Adipocyte (in vitro differentiated cells): ENCODE measurements at regions not wholly inside any gene's neighbourhood (a gene's known extent, or its start where the extent isn't known, plus 50 kb on each side); places are given as distances from the start of the nearest gene placed in this dataset.

Source experiments
- DNase-seq: peaks from one replicate; pipeline ENCODE4 v3.0.0-alpha.2; 2015; ENCODE audit warnings: low read depth
- H3K27me3 ChIP-seq: replicated peaks from 2 replicates; pipeline ENCODE4 v1.7.0; 2013; ENCODE audit warnings: mild to moderate bottlenecking, low read length, moderate library complexity; ENCODE audit not compliant: control insufficient read depth, insufficient read depth
- H3K36me3 ChIP-seq: 2 replicates; pipeline ENCODE4 v1.7.0; 2013; ENCODE audit warnings: low read length, mild to moderate bottlenecking, moderate library complexity; ENCODE audit not compliant: control insufficient read depth, insufficient read depth, severe bottlenecking
- H3K4me1 ChIP-seq: 2 replicates; pipeline ENCODE4 v1.7.0; 2013; ENCODE audit warnings: mild to moderate bottlenecking, low read length, moderate library complexity; ENCODE audit not compliant: control insufficient read depth, insufficient read depth
- H3K4me3 ChIP-seq: 2 replicates; pipeline ENCODE4 v1.7.0; 2013; ENCODE audit warnings: mild to moderate bottlenecking, low read length, moderate library complexity
- H3K9ac ChIP-seq: 2 replicates; pipeline ENCODE4 v1.7.0; 2013; ENCODE audit warnings: mild to moderate bottlenecking, low read length, moderate library complexity
- H3K9me3 ChIP-seq: 2 replicates; pipeline ENCODE4 v1.7.0; 2013; ENCODE audit warnings: mild to moderate bottlenecking, low read length, moderate library complexity; ENCODE audit not compliant: control insufficient read depth

DNA sequence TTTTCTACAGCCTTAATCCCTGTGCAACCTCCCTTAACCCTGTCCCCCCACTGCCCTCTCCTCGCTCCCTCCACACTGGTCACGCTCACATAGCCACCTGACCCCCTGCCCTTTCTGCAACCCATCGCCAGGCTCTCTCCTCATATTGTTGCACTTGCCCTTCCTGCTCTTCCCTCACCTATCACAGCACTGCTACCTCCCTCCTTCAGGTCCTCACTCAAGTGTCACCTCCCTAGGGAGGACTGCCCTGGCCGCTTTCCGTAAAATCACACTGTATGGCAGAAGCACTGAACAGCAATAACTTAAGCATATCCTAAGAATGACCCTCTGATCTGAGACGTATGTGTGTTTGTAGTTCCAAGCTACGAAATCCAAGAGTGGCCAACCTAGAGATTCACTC, 406.0 kb downstream of the SIPA1L2 start:
- Histone ChIP-seq H3K27me3 (no peaks in the 10 kb centered on the region), H3K9me3 (no peaks in the 10 kb centered on the region)

DNA sequence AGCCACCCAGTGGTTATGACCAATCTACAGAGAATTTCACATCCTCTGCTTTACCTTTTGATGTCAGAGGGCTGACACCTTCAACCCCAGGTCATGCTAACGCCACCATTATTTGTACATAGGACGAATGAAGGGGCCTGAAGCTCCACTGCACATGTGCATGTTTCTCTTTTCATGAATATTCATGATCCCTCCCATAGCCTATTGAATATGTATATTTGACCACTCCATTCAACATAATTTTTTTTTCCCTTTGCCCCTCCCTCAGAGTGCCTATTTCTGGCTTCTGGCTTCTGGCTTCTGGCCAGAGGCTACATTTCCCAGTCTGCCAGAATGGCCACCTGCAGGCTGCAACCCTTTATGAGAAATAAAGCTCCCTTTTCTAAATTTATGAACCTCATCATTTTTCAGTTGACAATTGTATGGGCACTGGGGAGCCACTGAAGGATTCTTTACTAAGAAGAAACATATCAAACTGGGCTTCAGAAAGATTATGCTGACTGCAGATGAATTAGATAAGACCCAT, 406.7 kb downstream of the SIPA1L2 start:
- Histone ChIP-seq H3K9me3 (no peaks in the 10 kb centered on the region), H3K9ac (no peak overlapping the region), H3K4me1 (no peaks in the 10 kb centered on the region), H3K4me3 (no peak overlapping the region), H3K27me3 (no peaks in the 10 kb centered on the region), H3K36me3 (no peaks in the 10 kb centered on the region)
- no peak for DNase-seq

More for the DNA sequence above, 406.0 kb downstream of the SIPA1L2 start:
- H3K4me1 ChIP-seq: no peaks in the 10 kb centered on the region
- no peak for DNase-seq
- H3K9ac ChIP-seq: no peak overlapping the region
- no peak overlapping the region for H3K4me3 ChIP-seq
- H3K36me3 ChIP-seq: no peaks in the 10 kb centered on the region

DNA sequence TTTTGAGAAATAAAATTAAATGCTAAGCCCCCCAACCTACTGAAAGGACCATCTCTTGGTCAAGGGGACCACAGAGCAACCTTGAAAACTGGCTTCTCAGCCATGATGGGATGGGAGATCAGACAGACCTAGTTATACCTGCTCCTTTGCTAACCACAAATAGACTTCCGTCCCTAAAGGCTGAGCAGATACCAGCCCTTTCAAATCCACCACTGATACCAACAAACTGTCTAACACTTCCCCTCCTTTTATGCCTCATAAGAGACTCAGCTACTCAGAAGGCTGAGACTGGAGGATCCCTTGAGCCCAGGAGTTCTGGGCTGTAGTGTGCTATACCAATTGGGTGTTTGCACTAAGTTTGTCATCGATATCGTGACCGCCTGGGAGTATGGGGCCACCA, 407.3 kb downstream of the SIPA1L2 start:
- Histone ChIP-seq H3K4me1 (no peaks in the 10 kb centered on the region), H3K9ac (no peak overlapping the region), H3K36me3 (no peaks in the 10 kb centered on the region), H3K9me3 (no peaks in the 10 kb centered on the region), H3K4me3 (no peak overlapping the region), H3K27me3 (no peaks in the 10 kb centered on the region)
- no peak for DNase-seq

DNA sequence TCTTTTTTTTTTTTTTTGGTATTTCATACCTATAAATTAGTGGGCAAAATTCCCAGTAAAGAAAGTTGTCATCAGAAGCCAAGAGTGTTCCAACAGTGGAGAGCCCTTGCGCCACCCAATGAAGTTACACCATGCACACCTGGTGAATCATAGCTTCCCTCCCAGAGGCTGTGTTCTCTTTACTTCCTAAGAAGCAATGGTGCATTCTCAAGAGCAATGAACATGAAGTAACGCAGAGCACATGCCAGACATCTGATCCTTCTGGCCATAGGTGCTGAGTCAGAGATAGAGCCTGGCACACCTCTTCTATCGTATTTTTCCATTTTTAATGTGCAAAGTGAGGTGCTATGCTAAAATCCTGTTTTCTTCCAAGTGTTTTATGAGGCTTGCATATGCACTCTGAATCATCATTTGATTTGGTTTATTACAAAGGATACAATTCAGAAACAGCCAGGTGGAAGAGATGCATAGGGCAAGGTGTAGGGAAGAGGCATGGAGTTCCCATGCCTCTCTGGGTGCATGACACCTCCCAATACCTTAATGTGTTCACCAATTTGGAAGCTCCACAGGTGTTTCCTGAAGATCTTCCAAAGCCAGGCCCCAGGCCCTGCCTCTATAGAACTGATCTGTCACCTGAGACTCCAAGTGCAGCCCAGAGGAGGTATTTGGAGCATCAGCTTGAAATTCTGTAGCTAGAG, 408.0 kb downstream of the SIPA1L2 start:
- Histone ChIP-seq H3K9ac (no peak overlapping the region), H3K27me3 (no peaks in the 10 kb centered on the region), H3K36me3 (no peaks in the 10 kb centered on the region), H3K9me3 (no peaks in the 10 kb centered on the region), H3K4me3 (no peak overlapping the region), H3K4me1 (no peaks in the 10 kb centered on the region)
- DNase-seq: peak; percentile 19

DNA sequence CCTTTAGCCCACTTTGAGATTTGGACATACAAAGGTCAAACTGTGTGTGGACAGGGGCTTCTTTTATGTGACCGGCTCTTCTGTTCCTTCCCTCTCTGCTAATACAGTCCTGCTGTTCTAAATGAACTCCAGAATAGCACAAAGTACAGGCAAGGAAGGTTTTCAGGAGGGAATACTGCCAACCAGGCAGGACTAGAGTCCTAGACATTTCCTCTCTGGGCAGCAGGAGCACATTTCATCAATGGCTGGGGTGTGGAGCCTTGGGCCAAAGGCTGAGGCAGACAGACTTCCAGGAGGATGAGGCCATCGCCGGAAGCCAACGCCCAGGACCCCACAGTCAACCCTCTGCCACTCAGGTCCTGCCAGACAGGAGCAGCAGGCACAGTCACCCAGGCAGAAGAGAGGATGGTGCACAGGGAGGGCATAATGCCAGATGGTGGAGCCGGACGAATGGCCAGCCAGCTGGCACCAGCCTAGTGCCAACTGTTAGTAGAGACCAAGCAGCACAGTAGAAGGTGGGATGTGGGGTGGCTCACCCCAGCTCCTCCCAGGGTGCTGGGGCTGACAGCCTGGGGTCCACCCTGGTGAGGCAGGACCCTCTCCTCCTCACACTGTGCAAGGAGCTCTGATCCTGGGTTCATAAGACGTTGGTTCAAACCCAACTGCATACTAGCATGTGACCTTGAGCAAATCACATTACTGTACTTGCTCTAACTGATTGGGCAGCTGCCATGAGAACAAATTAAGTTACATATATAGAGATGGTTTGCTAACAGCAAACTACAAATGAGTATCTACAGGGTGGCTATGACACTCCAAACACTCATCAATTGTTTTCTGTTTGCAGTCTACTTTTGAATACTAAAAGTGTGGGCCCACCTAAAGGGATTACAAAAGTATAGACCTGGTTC, 410.7 kb downstream of the SIPA1L2 start:
- DNase-seq: no peak

DNA sequence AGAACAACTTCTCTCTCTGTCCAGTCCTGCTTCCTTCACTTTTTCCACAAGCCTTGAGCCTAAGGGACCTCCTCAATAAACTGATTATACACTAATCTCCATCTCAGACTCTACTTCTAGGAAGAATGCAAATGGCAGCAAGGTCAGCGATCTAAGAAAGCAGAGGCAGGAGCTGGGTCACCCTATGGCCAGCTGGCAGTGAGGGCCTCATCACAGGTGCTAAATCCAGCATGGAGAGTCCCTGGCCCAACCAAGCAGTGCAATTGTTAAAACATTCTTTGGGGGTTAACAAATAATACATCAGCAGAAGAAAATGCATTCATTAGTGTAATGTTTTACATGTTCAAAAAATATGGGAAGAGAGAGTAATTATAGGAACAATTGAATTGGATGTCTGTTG, 416.0 kb downstream of the SIPA1L2 start:
- Histone ChIP-seq H3K4me1 (no peaks in the 10 kb centered on the region), H3K9me3 (no peaks in the 10 kb centered on the region), H3K9ac (no peak overlapping the region), H3K4me3 (no peak overlapping the region), H3K27me3 (no peaks in the 10 kb centered on the region), H3K36me3 (no peaks in the 10 kb centered on the region)
- no peak for DNase-seq

More for the DNA sequence above, 410.7 kb downstream of the SIPA1L2 start:
- Histone ChIP-seq H3K9ac (no peak overlapping the region), H3K4me3 (no peak overlapping the region), H3K36me3 (no peaks in the 10 kb centered on the region), H3K4me1 (no peaks in the 10 kb centered on the region), H3K27me3 (no peaks in the 10 kb centered on the region), H3K9me3 (no peaks in the 10 kb centered on the region)

DNA sequence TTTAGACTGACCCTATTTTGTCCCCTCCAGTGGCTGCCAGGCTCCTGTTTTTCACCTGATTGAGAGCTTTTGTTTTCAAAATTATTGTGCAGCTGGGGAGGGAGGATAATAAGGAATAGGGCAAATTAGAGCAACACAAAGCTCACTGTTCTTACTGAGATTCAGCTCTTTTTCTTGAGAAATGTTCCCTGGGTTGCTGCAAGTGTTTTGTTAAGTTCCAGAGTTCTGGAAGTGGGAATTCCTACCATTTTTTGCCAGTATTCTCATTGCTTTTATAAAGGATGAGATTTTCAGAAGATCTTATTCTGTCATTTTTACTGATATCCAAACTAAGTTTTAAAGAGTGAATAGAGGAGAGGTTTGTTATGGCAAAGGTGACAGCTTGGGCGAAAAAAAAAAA, 417.7 kb downstream of the SIPA1L2 start:
- Histone ChIP-seq H3K4me1 (no peaks in the 10 kb centered on the region), H3K27me3 (no peaks in the 10 kb centered on the region), H3K9ac (no peak overlapping the region), H3K9me3 (no peaks in the 10 kb centered on the region), H3K4me3 (no peak overlapping the region), H3K36me3 (no peaks in the 10 kb centered on the region)
- DNase-seq: no peak

DNA sequence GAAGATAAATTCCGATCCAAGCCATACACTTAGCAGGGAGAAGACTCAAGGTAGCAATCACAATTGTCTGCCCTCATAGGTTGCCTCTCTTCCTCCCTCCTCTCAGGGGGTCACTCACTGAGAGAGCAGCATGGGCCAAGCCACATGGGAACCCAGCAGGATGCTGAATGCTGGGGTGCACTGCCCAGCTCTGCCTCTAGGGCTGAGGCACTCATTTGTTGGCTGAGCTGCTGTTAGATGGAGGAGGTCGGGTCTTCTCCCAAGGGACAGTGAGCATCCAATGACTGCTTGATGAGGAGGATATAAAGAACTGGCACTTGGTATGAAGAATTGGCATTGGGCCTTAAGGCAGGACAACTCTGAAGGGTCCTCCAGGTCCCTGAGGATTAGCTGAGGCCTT, 418.8 kb downstream of the SIPA1L2 start:
- Histone ChIP-seq H3K4me3 (no peak overlapping the region), H3K9ac (no peak overlapping the region), H3K9me3 (no peaks in the 10 kb centered on the region), H3K27me3 (no peaks in the 10 kb centered on the region), H3K36me3 (no peaks in the 10 kb centered on the region), H3K4me1 (no peaks in the 10 kb centered on the region)
- no peak for DNase-seq

DNA sequence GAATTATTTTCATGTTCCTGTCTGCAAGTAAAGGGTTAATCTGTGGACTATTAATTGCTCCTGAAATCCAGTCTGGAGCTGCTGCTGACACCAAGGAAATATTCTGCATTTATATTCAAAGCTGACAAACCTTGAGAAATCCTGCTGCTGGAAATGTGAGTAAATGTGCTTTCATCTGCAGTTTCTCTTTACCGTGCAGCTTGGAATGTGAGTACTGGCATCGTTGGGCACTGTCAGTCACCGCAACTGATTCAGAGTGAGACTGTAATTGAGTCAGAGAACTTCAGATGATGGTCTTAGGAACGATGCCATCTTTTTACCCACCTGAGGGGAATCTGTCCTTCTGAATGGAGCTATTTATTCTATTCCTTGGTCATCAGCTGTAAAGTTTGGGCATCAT, 420.6 kb downstream of the SIPA1L2 start:
- DNase-seq: no peak
- Histone ChIP-seq H3K9ac (no peak overlapping the region), H3K4me1 (no peaks in the 10 kb centered on the region), H3K9me3 (peaks cover under 1% of the 10 kb centered on the region), H3K36me3 (no peaks in the 10 kb centered on the region), H3K4me3 (no peak overlapping the region), H3K27me3 (no peaks in the 10 kb centered on the region)

DNA sequence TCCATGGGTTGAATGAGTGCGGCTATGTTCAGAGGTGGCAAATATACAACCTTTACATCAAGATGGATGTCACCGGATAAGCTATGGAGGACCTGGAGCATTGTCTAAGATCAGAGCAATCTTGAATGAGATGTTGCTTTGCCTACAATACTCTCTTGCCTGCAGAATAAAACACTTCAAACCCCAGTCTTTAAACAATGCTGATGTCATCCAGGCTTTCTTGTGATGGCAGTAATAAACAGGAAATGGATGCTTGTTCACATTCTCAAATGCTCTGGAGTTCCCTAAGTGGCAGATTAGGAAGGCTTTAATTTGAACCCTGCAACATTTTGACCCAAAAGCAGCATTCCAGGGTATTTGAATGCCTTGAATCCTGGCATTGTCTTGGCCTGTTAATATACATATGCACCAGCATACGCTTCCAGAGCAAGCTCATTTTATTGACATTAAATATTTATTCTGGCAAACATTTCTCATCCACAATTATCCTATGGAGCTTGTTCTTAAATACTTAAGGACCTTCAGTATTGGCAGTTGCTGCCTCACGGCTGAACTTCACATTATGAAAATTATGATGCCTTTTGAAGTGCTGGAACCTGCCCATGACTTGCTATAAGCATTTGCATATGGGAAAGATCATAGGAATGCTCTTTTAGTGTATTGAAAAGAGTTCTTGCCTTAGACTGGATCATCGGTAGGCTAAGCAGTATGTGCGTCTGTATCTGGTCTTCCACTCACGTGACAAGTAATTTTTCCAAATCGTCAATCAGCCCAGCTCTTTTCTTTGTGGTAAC, 422.7 kb downstream of the SIPA1L2 start:
- DNase-seq: no peak
- Histone ChIP-seq H3K36me3 (no peaks in the 10 kb centered on the region), H3K9me3 (peaks cover 18% of the 10 kb centered on the region), H3K4me3 (no peak overlapping the region), H3K9ac (no peak overlapping the region), H3K27me3 (no peaks in the 10 kb centered on the region), H3K4me1 (no peaks in the 10 kb centered on the region)

DNA sequence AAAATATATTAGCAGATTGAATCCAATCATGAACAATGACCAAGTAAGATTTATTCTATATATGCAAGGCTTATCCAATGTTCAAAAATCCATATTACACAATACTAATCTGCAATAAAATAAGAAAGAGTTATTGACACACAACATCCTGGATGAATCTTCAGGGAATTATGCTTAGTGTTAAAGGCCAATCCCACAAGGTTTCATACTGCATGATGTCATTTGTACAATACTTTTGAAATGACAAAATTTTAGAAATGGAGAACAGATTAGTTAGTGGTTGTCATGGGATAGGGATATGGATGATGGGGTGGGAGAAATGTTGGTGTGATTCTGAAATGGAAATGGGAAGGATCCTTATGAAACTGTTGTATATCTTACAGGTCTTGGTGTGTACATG, 425.7 kb downstream of the SIPA1L2 start:
- no peaks in the 10 kb centered on the region for H3K27me3 ChIP-seq
- no peak overlapping the region for H3K4me3 ChIP-seq
- H3K36me3 ChIP-seq: no peaks in the 10 kb centered on the region
- no peak overlapping the region for H3K9ac ChIP-seq
- no peak for DNase-seq
- peaks cover 34% of the 10 kb centered on the region for H3K9me3 ChIP-seq
- H3K4me1 ChIP-seq: no peaks in the 10 kb centered on the region
